HG03175 (cell line): ENCODE measurements at regions not wholly inside any gene's neighbourhood (a gene's known extent, or its start where the extent isn't known, plus 50 kb on each side); places are given as distances from the start of the nearest gene placed in this dataset.
"Not testable (repeated sequence)": the region's sequence is repeated elsewhere in the genome, so short reads cannot be mapped to it uniquely, and the experiment has no call there.

Source experiments
- ATAC-seq: cut with Tn5 transposase; IDR thresholded peaks from one replicate; pipeline ENCODE4 v1.9.1; 2021; ENCODE audit warnings: mild to moderate bottlenecking, moderate library complexity; ENCODE audit not compliant: unreplicated experiment

GRCh38 chr12:19819231-19819630, 379.9 kb downstream of the AEBP2 start:
- ATAC-seq: no peak

- ATAC-seq: no peak
These were observed 383.2 kb downstream of the AEBP2 start for GRCh38 chr12:19822476-19822875.

- not testable (repeated sequence) for ATAC-seq
These were observed 384.0 kb downstream of the AEBP2 start for GRCh38 chr12:19823326-19823725.

DNA sequence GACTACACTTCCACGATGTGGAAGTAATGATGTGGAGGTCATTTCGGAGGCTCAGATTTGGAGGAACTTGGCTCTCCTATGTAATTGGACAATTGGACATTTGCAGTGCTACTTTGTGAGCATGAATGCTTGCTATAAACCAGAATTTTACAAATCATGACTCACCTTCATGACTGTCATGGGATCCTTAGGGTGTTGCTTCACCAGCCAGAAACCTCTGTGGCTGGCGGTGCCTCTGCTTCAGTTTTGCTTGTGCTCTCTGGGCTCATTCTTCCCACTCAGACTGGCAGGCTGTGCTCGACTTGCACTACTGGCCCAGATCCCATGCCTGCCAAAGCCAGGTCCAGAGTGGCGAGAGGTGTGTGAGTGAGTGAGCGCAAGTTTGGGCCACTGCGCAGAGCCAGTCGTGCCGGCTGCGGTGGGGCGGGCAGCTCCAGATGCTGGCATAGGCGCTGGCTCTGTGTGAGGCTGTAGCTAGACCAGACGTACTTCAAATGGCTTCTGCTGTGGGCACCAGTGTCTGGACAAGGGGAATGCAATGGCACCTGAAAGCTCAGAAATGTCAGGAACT, 387.8 kb downstream of the AEBP2 start:
- ATAC-seq: no peak

DNA sequence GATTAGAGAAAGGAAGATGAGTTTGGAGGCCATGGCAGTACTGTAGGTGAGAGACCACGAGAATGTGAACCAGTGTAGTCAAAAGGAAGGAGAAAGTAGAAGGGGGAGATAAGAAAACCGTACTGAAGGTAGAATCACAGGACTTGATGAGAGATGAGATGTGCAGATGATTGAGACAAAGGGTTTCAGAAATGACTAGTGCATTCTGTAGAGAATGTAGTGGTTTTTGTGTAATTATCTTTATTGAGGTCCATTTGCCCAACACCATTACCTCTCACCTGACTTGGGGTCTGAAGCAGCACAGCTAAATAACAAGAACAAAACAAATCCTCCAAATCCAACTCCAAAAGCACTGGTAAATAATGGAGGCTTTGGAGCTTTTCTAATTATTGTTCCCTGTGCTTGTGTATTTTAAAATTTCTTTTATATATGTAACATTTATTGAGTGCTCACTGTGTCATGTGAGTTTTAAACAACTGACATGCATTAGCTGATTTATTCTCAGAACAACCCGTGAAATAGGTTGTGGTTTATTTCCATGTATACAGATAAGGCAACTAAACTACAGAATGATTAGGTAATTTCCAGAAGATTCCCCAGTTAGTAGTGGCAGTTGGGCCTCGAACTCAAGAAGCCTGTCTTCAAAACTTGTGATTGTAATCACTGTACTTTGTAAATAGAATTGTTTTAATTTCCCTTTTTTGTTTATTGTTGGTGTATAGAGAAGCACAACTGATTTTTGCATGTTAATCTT, 390.0 kb downstream of the AEBP2 start:
- ATAC-seq: no peak

- no peak for ATAC-seq
These were observed 391.2 kb downstream of the AEBP2 start for GRCh38 chr12:19830446-19830845.

DNA sequence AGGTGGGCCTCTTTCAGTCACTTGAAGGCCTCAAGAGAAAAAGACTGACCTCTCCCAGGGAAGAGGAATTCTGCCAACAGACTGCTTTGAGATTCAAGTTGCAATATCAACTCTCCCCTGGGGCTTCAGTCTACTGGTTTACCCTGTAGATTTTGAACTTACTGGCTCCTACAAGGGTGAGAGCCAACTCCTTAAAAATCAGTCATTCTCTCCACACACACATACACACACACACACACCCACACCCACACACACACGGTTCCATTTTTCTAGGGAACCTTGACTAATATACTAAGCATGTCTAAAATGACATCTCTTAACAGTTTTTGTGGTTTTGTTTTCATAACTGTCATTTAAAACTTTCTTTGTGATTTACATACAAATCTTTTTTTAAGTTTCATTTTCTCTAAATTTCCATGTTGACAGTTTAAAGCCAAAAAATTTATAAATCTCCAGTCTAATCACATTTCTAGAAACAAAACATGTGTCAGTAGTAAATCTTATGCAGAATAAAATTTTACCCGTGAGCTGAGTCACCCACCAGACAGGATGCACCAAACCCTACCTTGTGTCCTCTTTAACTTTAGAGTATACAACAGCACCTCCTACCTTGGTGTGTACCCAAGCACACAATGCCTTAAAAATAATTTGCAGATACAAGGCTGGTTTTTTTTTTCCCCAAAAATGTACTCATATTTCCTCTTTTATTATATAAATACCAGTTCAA, 394.6 kb downstream of the AEBP2 start:
- ATAC-seq: no peak

DNA sequence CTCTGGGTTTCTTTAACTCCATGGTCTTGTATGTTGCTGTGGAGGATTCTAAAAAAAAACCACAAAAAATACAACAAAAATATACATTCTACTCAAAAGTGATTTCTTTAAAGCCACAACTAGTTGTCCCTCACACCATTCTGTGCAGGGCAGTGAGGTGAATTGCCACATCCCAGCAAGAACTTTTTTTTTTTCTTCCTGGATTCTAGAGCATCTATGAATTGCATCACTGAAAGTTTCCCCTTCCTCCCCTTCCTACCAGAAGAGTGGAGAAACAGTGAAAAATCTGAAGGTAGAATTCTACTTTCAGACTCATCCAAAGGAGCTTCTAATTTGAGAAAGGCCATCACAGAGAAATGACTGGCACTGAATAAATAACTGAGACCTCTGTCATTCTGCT, 395.3 kb downstream of the AEBP2 start:
- no peak for ATAC-seq

- ATAC-seq: no peak
These were observed 396.8 kb downstream of the AEBP2 start for GRCh38 chr12:19836056-19836455.

GRCh38 chr12:19836456-19836855, 397.2 kb downstream of the AEBP2 start:
- no peak for ATAC-seq

DNA sequence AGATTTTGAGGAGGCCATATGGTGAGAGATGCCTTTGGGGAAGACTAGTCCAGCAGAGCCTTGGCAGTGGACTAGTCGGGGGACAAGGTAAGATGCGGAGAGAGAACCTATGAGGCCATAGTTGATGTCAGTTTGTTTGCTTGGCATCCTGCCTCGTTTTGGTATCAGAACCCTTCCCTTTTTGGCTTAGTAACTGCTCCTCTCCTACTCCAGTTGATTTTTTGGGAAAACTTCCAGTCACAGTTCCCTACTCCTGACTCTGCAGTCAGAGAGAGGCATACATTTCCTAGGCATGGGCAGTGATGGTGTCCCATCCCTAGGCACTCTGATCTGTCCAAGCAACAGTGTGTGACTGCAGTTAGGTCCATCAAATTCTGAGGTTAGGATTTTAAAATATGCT, 398.3 kb downstream of the AEBP2 start:
- no peak for ATAC-seq

GRCh38 chr12:19841451-19841850, 402.2 kb downstream of the AEBP2 start:
- ATAC-seq: no peak

- ATAC-seq: no peak
These were observed 402.8 kb downstream of the AEBP2 start for GRCh38 chr12:19842116-19842515.

DNA sequence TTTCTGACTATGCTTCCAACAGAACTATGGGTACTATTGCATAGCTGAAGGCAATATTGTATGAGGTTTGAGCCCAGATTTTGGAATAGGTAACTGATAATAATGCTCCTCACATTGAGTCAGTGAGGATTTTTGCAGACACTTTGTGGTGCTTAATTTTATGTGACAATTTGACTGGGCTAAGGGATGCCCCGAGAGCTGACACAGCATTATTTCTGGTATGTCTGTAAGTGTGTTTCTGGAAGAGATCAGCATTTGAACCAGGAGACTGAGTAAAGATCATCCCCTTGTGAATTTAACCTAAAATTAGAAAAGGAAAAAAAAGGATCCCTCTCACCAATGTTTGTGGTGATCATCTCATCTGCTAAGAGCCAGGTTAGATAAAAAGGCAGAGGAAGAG, 404.9 kb downstream of the AEBP2 start:
- ATAC-seq: no peak

- ATAC-seq: no peak
These were observed 407.3 kb downstream of the AEBP2 start for GRCh38 chr12:19846574-19846973.

- ATAC-seq: no peak
These were observed 408.2 kb downstream of the AEBP2 start for GRCh38 chr12:19847294-19848059.

DNA sequence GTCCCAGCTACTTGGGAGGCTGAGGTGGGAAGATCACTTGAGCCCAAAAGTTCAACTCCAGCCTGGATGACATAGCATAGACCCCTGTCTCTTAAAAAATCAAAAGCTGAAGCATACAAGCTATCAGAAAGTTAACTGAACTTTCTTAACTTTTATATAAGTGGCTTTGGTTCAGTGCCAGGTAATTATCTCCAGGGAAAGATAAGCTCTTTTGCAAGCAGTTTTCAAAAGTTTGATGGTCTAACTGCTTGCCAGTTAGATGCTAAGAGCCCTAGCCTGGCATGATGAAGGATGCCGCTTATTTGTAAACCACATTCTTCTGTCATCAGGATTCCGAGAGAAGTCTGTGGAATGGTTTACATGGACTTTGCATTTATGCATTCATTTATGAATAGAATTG, 409.1 kb downstream of the AEBP2 start:
- no peak for ATAC-seq

GRCh38 chr12:19849208-19849607, 409.9 kb downstream of the AEBP2 start:
- ATAC-seq: no peak

GRCh38 chr12:19850346-19851065, 411.2 kb downstream of the AEBP2 start:
- no peak for ATAC-seq

DNA sequence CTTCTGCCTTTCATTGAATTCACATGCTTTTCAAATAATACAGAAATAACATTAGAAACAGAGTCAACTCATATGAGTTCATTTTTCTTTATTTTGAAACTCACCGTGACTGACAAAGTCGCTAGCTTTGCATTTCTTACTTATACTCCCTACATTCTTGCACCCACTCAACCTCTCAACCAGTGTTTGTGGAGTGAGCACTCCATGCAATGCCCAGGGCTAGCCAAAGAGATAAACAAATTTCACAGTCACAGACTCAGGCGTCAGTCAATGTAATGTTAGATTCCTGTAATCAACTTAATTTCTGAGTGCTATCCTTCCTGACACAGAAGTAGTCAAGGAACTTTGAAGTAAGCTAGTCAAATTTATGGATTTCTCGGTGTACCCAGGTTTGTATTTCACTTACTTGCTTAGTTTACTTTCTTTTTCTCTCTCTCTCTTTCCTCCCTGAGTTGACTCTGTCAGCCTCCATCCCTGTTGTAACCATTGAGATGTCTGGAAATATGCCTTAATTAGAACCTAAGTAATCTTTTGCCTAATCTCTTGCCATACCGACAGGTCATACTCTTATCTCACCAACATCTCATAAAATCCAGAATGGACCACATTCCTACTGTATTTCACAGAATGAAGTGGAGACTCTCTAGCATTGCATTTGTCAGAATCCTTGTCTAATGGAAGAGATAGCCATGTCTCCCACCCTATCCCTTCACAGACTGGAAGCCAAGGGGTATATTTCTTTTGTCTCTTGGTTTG, 413.0 kb downstream of the AEBP2 start:
- ATAC-seq: no peak
